NCI-H1694 treated with DMSO at 0.1 percent for 48 hours (cell line): ENCODE measurements at regions not wholly inside any gene's neighbourhood (a gene's known extent, or its start where the extent isn't known, plus 50 kb on each side); places are given as distances from the start of the nearest gene placed in this dataset.

Source experiments
- DNase-seq: peaks from one replicate; lab custom pipeline; 2025; lab: John Stamatoyannopoulos, UW

DNA sequence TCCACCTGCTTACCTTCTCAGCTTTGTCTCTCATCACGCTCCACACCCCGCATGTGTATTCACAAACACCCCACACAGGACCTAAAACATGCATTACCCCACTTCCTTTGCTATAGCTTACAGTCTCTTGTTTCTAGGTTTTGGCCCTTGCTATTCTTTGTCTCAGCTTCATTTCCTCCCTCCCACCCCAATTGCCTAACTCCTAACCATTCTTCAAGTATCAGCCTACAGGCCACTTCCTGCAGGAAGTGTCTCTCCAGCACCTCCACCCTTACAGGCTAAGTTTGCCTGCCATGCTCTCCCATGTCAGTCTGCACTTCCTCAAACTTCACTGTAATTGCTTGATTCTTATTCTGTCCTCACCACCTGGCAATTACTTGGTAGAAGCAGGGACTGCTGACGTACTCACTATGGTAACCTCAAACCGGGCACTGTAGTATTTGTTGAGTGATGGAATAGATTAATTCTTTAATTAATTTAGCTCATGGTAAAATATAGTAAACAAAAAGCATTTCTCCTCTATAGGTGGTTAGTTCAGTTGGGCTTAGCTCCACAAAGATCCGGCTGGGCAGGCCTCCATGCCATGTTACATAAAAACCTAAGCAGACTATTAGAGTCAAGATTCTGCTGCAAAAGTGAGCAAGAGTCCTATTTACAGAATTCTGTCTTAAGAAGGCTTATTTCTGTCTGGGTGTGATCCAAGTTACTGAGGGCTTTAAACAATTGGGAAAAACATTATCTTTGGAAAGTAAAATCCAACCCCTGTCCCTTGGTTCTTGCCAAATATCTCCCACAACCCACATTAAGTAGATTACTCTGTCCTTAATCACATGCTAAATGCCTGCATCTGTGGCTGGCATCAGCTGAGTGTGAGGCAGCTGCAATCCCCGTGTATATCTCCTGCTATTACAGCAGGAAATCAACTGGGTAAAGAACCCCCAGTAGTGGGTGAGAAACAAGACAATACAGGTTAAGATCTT is 124.7 kb upstream of the CPEB2 start:
- no peak for DNase-seq

DNA sequence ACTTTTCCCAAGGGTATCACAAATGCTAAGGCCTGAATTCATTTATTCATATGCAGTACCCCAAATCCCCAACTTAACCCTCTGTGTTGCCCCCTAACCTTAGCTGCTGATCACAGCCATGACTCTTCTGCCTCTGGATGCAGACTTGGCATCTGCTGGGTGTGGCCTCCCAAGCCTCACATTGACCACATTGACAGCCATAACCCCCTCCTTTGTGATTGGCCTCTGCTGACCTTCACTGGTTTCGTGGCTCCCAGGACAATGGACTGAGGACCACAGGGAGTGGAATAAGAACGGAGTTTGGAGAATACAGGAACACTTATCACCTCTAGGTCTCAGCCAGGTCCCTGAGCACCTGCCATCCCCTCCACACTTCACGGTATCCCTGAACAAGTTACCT is 123.6 kb upstream of the CPEB2 start:
- no peak for DNase-seq

DNA sequence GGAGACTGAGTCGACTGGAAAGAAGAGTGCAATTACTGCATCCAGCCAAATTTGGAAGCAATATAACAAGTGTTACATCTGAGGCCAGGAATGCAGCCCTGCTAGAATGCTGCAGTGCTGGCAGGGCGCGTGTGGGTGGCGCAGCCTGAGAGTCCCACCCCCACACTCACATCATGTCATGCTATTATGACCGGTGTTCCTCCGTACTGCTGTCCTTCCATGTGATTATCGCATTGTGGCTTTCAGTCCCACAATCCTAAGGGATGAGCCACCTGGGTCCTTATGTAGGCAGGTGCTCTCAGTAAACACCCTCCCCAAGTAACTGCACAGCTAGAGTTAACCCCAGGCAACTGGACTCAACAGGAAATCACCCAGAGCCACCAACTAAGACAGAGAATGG is 122.6 kb upstream of the CPEB2 start:
- DNase-seq, result no peak

DNA sequence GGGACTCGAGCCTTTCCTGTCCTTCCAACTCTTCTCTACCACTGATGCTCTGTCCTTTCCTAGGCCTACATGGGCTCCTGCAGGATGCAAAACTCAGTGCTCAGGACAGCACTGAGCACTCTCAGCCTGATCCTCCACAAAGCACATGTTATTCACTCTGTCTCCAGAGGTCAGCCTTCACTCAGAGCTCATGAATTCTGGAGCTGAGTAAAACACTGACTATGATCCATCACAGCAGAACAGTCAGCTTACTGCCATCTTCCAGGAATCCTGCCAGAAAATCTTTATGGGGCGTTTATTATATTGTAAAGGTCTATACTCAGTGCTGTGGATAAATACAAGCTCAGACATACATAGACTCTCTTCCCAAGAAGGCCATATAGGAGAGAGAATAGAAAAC is 121.5 kb upstream of the CPEB2 start:
- DNase-seq, result no peak

DNA sequence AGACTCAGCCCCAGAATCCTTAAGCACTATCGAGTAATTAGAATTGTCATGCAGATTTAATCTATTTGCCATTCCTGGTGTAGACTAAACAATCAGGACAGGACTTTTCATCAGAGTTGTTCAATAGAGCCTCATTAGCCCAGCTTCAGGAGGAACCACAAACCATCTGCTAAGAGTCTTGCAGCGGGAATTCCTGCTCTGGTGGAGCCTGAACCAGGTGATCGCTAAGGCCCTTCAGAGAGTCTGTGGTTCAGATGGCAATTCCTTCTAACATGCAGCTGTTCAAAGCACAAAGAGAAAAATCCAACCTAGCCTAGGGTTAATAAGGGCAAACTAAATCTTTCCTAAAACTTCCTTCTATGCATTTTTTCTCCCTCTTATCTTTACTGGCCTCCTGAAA is 119.1 kb upstream of the CPEB2 start:
- no peak for DNase-seq

DNA sequence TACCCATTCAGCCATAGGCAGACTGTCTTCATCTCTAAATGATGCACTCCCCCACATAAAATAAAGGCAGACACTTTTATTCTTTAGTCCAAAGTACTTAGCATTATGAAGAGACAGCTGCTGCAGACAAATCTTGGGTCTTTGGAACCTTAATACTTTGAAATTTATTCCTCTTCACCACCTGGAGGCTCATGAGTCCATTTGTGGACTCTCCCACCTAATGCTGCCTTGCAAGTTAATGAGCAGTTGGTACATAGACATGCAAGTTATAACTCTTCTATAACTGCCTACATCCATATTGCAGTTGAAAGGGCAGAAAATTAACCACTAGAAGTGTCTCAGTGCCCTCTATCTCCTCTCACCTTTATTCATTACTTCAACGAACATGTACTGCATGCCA is 118.6 kb upstream of the CPEB2 start:
- no peak for DNase-seq

DNA sequence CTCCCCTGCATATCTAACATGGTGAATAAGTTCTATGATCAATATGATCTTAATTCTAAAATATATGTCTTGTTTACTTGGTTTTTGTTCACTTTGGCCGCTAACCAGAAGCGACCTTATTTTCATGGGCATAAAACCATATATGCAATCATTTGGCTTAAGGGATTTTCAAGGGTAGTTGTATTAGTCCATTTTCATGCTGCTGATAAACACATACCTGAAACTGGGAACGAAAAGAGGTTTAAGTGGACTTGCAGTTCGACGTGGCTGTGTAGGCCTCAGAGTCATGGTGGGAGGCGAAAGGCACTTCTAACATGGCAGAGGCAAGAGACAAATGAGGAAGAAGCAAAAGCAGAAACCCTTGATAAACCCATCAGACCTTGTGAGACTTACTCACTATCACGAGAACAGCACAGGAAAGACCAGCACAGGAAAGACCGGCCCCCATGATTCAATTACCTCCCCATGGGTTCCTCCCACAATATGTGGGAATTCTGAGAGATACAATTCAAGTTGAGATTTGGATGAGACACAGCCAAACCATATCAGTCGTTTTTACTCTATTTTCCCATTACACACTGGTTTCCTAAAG is 114.3 kb upstream of the CPEB2 start:
- DNase-seq, result no peak

DNA sequence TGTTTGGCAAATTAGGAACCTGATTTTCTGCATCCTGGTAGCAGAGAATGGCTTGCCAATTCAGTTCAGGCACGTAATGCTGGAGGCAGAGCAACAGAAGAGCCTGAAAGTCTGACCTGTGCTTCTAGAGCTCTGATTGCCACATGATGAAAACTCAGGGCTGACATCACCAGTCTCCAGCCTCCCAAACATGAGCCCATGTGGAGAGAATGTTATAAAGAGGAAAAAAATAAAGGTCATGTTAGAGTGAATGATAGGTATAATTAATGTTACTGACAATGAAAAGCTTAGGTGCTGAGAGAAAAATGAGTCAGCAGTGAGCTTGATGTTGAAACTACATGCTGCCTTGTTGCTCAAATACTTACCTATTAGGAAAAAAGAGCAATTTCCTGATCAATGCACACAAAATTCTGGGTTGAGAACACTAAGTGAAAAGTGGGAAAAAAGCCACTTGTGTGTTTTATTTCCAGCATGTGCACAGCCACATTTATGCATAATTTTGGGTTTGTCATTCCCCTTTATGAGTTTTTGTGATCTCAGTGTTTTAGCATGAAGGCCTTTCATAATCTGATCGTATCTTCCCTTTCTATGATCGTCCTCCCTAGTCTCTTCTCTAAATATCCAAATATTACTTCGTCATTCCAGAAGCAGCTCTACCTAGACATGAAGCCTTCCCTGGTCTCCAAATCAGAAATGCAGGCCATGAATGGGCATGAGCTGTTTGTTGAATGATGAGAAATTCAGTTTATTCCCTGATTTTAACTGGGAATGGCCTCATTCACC is 113.3 kb upstream of the CPEB2 start:
- DNase-seq, result no peak

DNA sequence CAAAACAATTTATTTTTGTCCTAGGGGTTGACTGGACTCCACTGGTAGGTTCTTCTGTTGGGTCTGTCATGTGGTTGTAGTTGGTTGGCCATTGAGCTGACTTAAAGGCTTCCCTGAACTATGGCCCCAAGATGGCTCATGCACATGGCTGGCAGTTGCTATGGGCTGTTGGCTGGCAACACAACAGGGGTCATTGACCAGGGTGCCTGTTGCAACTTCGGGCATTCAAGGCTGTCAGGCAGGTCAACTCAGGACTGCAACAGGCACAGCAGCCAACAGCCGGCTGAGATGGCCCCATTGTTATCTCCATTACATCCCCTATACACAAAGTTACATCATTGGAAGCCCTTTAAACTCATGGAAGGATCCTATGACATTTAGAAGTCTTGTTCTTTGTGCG is 109.7 kb upstream of the CPEB2 start:
- DNase-seq, result no peak

DNA sequence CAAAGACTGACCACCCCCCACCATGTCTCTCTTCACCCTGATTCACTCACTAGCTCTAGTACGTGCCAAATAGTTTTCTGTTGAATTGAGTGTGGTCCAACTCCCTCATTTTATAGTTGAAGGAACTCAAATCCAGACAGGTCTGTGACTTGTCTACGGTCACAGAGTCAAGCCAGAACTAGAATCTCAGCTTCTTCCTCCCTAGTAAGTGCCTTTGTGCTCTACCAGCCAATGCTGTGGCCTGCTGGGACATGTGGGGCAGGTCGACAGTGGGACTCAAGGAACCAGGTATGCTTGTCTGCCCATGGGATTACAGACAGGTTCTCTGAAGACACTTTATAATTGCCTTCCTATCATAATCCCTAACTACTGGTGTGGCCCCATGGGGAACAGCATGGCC is 108.6 kb upstream of the CPEB2 start:
- no peak for DNase-seq

DNA sequence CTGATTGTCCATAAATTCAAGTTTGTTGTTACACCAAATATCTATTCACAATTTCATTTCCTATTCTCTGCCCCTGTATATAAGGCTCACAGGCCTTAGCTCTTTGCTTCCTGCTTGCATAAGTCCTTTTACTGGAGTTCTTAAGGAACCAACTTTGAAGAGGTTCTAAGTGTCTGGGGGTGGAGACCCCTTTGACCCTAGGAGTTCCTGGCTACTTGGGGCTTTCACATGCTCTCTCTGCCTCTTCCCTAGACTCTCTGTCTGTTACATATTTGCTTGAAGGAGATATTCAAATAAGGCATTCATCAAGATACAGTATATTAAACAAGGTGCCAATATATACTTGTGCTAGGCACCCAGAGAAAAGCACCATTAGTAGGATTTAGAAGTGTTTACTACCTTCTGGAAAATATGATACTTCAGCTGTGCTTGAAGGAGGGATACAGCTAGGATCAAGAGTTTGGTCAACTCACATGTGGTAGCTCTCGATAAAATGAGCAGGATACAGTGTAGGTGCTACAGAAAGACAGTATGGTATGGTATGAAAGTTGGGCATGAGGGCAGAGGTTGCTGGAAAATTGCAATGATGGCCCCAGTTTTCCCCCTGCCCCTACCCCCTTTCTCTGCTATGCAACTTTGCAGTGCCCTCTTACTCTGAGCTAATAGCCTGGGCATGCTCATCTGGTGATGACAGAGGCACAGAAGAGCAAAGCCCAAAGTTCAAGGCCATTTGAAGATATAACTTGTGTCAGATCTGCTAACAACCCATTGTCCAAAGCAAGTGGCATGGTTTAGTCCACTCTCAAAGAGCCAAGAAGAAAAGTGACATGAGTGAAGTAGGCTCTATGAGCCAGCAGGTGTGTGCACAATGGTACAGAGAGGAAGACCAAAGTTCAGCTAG is 107.6 kb upstream of the CPEB2 start:
- no peak for DNase-seq

DNA sequence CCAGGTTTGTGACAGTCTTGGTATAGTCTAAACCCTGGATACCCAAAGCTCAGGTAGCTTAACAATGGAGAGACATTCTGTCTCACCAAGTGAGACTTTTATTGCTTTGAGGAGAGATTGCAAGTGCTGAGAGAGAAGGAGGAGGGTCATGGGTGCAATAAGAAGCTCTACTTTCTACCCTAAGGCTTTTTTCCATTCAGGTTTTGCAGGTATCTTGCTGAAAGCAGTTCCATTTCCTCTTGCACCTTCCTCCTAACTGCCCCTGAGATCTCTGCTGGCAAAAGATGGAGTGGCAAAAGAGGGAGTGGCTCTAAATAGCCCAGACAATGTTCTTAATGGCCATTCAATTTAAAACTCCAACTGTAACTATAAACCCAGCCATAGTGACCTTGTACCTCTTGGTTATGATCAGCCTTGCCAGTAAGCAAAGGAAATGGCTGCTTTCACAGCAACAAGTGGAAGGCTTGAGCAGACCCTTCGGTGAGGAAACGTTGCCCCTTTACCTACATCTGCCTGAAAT is 105.6 kb upstream of the CPEB2 start:
- DNase-seq, result no peak

DNA sequence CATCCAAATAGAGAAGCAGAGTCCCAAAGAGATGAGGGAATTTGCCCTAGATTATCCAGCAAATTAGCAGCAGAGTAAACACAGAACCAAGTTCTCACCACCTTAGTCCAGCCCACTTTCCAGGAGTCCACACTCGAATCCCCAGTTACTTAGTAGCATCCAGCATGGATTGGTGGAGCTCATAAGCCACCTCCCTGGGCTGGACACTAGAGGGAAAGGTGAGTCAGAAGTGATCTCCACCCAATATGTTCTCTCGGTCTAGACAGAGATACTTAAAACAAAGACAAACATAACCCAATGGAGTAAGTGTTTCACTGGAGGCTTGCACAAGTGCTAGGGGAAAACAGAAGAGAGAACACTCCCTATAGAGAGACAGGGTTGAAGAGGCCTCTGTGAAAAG is 105.1 kb upstream of the CPEB2 start:
- no peak for DNase-seq

DNA sequence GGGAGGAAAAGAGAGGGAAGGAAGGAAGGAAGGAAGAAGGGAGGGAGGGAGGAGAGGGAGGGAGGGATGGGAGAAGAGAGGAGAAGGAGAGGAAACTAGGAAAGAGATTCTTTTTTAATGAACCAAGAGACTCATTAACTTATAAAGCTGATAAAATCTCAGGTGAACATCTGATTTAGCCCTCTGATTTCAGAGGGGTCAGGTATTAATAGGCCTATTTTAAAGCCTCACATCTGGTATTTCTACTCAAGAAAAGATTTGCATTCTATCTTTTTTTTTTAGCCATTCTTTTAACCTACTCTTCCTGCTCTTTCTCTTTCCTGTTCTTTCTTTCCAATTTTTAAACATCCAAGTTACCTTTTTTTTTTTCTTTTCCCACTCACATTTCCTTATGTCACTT is 103.3 kb upstream of the CPEB2 start:
- no peak for DNase-seq

DNA sequence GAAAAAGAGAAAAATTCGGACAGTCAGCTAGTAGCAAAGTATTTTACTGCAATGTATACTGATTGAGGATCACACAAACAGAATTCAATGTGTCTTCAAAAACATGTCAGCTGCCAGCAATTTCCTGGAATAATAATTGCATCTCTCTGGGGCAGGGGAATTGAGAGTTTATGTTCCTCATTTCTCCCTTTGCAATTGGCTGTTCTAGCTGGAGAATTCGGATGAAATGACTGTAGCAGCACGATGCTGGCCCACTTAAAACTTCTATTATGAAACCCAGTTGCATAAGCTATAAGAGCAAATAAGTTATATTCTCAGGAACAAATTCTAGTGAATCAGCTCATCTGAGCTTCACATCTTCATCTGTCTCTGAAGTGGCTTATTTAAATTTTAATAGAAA is 99.9 kb upstream of the CPEB2 start:
- no peak for DNase-seq

DNA sequence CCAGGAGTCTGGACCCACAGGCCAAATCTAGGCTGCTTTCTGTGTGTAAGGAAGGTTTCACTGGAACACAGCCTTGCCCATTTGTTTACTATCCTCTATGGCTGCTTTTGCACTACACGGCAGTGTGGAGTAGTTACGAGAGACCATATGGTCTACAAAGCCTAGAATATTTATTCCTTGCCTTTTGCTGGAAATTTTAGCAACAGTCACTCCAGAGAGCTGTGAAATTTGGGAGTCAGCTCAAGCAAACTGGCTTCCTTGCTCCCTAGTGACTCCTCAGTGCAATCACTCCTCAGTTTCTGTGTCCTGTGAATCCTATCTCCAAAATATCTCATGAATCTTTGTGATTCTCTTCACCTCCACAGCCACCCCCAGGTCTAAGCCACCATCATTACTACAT is 99.0 kb upstream of the CPEB2 start:
- no peak for DNase-seq

DNA sequence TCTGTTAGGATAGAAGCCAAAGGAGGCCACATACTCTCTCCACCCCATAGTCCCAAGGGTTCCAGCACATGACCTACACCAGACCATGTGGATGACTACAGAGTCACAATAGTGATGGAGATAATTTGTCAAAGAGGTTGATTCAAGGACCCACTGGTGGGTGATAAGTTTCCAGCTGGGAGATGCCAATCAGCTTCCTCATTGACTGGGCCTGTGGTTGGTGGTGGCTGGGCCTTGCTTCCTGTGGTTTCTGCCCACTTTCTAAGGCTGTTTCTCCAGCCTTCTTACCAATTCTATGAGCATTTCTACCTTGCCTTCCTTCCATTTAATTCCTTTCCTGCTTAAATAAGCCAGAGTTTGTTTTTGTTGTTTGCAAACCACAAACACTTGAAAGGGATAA is 95.5 kb upstream of the CPEB2 start:
- DNase-seq, result no peak

DNA sequence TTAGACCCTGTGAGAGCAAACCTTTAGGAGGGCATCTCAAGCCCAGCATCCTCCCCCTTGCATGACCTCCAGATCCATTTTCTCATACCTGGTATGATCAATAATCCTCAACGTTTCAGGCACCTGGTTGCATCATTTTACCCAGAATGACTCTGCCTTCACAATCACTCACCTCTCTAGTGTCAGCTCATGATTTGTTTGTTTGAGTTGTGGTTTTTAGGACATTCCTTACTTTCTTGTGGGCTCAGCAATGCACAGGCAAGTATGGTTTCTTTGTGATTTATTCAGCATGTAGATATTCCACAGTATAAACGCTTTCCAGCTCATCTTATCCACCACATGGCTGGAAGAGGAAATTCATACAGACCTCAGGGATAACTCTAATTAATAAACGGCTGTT is 93.6 kb upstream of the CPEB2 start:
- DNase-seq, result no peak

DNA sequence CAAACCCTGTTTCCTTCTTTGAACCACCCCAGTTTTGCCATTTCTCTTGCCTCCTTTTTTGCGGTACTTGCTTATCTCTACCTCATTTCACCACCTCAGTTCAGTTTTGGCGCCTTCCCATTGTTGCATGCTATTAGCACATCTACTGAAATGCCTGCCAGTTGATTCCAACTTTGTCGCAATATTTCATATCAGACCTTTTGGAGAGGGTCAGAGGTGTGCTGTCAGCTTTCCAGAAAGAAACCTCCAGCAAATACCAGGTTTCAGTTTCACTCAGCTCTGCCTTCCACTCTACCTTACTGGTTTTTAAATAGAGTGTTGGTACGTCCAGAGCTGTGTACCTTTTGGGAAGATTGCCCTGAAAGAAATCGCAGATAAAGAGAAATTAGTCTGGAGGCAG is 91.9 kb upstream of the CPEB2 start:
- DNase-seq, result no peak

DNA sequence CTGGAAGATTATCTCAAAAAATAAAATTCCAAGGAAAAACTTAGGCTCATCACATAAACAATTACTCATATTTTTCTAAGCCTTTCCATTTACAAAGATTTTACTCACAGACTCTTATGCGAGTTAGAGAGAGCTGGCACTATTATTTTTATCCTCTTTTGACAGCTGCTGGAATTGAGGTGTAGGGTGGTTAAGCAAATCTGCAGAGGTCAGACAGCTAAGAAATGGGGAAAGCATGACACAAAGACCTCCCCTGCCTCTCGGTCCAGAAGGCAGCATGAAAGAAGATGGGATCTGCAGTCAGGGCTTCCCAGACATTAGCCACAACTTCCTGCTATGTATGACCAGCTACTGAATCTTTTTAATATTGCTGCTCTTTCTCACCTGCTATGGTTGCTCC is 89.9 kb upstream of the CPEB2 start:
- no peak for DNase-seq

DNA sequence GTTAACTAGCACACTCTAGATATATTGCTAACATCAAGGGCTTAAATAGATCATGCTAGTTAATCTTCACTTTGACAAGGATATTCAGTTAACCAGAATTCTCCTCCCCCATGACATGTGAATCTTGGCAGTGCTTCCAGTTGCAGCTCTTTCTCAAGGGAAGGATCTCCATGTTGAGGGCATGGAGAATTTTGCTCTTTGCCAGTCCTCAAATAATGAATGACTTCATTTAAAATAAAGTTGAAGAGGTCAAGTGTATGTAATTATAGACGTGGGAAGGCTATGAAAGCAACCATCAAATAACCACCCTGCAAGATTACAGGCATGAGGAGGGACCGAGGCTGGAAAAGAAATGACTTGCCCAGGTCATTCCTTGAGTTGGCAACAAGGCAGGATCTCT is 87.3 kb upstream of the CPEB2 start:
- no peak for DNase-seq
